Lower leg skin (tissue), 3 donors: ENCODE measurements at regions not wholly inside any gene's neighbourhood (a gene's known extent, or its start where the extent isn't known, plus 50 kb on each side); places are given as distances from the start of the nearest gene placed in this dataset.

Experiments
- CTCF ChIP-seq, 3 donors: fragments of 450-650 bp; IDR thresholded peaks; one replicate each; pipeline ENCODE4 v1.5.1; 2016; ENCODE audit warnings: antibody characterized with exemption in 3 of 3, mild to moderate bottlenecking in 3 of 3, moderate library complexity in 2 of 3
- POLR2A ChIP-seq, 2 donors: fragments of 450-650 bp; IDR thresholded peaks; one replicate each; pipeline ENCODE4 v1.6.1; 2016 to 2017; ENCODE audit warnings: antibody characterized with exemption in 2 of 2, mild to moderate bottlenecking in 1 of 2, moderate library complexity in 1 of 2

GRCh38 chr6:68200929-68201328, 434.2 kb upstream of the ADGRB3 start:
- no peak for TF ChIP-seq CTCF (IDR thresholded peaks at IDR 0.05)
- TF ChIP-seq POLR2A (IDR thresholded peaks at IDR 0.05) = no peak
